NCI-H2107 (cell line): ENCODE measurements at regions not wholly inside any gene's neighbourhood (a gene's known extent, or its start where the extent isn't known, plus 50 kb on each side); places are given as distances from the start of the nearest gene placed in this dataset.

Experiments
- DNase-seq: peaks from one replicate; lab custom pipeline; 2025; lab: John Stamatoyannopoulos, UW

- DNase-seq, result no peak
Measured at GRCh38 chr3:87329065-87329464, 52.7 kb upstream of the POU1F1 start.
